Activated T-cell treated with anti-CD3 and anti-CD28 coated beads, Interleukin-2, amount 50 U/mL, for 4 hours (primary cell): ENCODE measurements at regions not wholly inside any gene's neighbourhood (a gene's known extent, or its start where the extent isn't known, plus 50 kb on each side); places are given as distances from the start of the nearest gene placed in this dataset.
"Not testable (repeated sequence)": the region's sequence is repeated elsewhere in the genome, so short reads cannot be mapped to it uniquely, and the experiment has no call there.

Source experiments
- ATAC-seq, 2 donors: fragments of 200-7000 bp; cut with Tn5 transposase; one replicate each; pipeline ENCODE4 v1.10.0; 2021
- DNase-seq: peaks from one replicate; pipeline ENCODE4 v3.0.0-alpha.2; 2020
- H3K27me3 Mint-ChIP-seq: one replicate; pipeline ENCODE4 v1.8.0; 2021; ENCODE audit warnings: low read depth, mixed read lengths
- H3K36me3 Mint-ChIP-seq: one replicate; pipeline ENCODE4 v1.8.0; 2022; ENCODE audit warnings: mixed read lengths; ENCODE audit not compliant: insufficient read depth
- H3K4me1 Mint-ChIP-seq: one replicate; pipeline ENCODE4 v1.8.0; 2021; ENCODE audit warnings: low read depth, mixed read lengths
- H3K4me3 Mint-ChIP-seq: one replicate; pipeline ENCODE4 v1.8.0; 2021; ENCODE audit warnings: mild to moderate bottlenecking, moderate library complexity, mixed read lengths
- H3K9me3 Mint-ChIP-seq: one replicate; pipeline ENCODE4 v1.8.0; 2021; ENCODE audit warnings: mixed read lengths

DNA sequence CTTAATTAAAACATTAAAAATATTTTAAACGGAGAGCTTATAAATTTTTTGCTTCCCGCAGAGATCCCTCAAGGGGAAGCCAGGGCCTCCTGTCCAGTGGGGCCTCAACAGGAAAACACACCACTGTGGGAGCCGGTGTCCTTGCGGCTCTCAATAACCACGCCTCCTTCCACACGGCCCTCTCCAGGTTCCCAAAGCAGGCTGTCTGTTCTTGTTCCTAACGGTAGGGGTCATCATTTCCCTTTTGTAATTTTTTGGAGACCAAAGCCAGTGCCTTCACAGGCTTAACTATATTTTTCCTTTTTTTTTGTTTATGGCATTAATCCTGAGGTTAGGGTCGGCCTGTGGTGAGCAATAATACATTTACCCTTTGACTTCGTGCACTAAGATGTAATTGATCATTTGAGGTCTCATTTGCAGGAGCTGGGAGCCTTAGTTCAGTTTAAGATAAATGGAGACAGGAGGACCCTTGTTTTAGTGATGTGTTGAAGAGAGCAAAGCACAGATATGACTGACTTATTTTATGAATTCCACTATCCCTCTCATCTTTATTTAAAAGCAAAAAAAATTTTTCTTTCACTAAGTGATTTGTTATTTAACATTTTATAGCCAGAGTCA is 77.5 kb upstream of the N4BP1 start:
- H3K9me3 Mint-ChIP-seq, result no peaks in the 10 kb centered on the region
- no peak for DNase-seq
- H3K4me3 Mint-ChIP-seq, result no peak overlapping the region
- H3K4me1 Mint-ChIP-seq, result no peaks in the 10 kb centered on the region
- H3K27me3 Mint-ChIP-seq, result peaks cover 21% of the 10 kb centered on the region
- ATAC-seq, result peak; percentile 54 to 57
- no peaks in the 10 kb centered on the region for H3K36me3 Mint-ChIP-seq

GRCh38 chr16:48684148-48684547 is 74.2 kb upstream of the N4BP1 start:
- no peaks in the 10 kb centered on the region for H3K36me3 Mint-ChIP-seq
- H3K4me3 Mint-ChIP-seq, result no peak overlapping the region
- H3K27me3 Mint-ChIP-seq, result peaks cover 22% of the 10 kb centered on the region
- no peaks in the 10 kb centered on the region for H3K9me3 Mint-ChIP-seq
- ATAC-seq (no peak), DNase-seq (no peak)
- H3K4me1 Mint-ChIP-seq, result no peaks in the 10 kb centered on the region

- Mint-ChIP-seq H3K27me3 (peaks cover 17% of the 10 kb centered on the region), H3K4me3 (no peak overlapping the region), H3K4me1 (no peaks in the 10 kb centered on the region), H3K36me3 (no peaks in the 10 kb centered on the region), H3K9me3 (no peaks in the 10 kb centered on the region)
- ATAC-seq (no peak), DNase-seq (no peak)
These were observed 73.0 kb upstream of the N4BP1 start for GRCh38 chr16:48682971-48683370.

DNA sequence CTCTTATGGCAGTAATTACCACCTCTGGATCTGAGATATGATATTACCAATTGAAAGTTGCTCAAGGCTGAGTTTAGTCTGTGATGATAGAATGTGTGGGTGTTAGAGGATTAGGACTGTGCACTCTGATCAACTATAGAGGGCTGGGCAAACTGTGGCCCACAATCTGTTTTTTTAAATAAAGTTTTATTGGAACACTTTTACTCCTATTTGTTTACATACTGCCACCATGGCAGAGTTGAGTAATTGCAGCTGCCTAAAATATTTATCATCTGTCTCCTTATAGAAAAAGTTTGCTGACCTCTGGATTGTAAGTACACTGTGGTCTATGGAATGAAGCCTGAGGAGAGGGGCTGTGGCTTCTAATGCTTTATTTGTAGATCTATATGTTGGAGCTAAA is 71.5 kb upstream of the N4BP1 start:
- peaks cover 12% of the 10 kb centered on the region for H3K27me3 Mint-ChIP-seq
- no peak overlapping the region for H3K4me3 Mint-ChIP-seq

DNA sequence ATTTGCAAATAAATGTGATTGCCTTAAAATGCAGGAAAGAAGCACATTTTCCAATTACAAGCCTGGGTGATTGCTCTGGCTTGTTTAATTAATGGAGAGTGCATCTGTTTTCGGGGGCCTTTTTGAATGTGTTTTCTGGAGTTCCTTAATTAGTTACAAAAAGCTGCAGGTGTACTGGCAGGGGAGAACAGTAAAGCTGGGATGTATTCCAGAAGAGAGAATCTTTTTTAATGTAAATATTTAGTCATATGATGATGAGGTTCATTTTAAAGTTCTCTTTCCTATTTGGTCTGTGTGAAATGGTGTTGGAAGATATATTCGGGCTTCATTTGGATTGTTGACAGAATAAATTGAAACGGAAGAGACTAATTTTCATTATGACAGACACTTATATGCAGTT is 70.9 kb upstream of the N4BP1 start:
- H3K9me3 Mint-ChIP-seq, result no peaks in the 10 kb centered on the region
- no peak for ATAC-seq

More for the DNA sequence above, 71.5 kb upstream of the N4BP1 start:
- Mint-ChIP-seq H3K4me1 (no peaks in the 10 kb centered on the region), H3K36me3 (no peaks in the 10 kb centered on the region), H3K9me3 (no peaks in the 10 kb centered on the region)
- ATAC-seq (no peak), DNase-seq (no peak)

DNA sequence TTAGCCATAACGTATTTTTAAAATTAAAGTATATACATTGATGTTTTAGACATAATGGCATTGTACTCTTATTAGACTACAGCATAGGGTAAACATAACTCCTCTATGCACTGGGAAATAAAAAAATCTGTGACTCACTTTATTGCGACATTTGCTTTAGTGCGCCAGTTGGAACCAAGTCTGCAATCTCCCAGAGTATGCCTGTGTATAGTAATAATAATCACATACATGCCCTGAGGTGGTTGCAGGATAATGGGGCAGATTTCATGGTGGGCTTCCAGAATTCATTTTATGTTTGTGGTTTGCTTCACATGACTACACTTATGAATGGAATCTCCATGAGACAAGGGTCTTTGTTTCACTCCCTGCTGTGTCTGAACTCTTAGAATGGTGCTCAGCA is 66.9 kb upstream of the N4BP1 start:
- Mint-ChIP-seq H3K4me3 (no peak overlapping the region), H3K9me3 (no peaks in the 10 kb centered on the region), H3K4me1 (no peaks in the 10 kb centered on the region), H3K27me3 (peaks cover 4% of the 10 kb centered on the region), H3K36me3 (no peaks in the 10 kb centered on the region)
- DNase-seq (no peak), ATAC-seq (no peak)

More for the DNA sequence above, 70.9 kb upstream of the N4BP1 start:
- Mint-ChIP-seq H3K36me3 (no peaks in the 10 kb centered on the region), H3K4me3 (no peak overlapping the region), H3K27me3 (peaks cover 6% of the 10 kb centered on the region), H3K4me1 (no peaks in the 10 kb centered on the region)
- no peak for DNase-seq

GRCh38 chr16:48668184-48668583 is 58.2 kb upstream of the N4BP1 start:
- peaks cover 11% of the 10 kb centered on the region for H3K27me3 Mint-ChIP-seq
- not testable (repeated sequence) for DNase-seq, H3K36me3 Mint-ChIP-seq, H3K4me3 Mint-ChIP-seq, H3K4me1 Mint-ChIP-seq, ATAC-seq
- H3K9me3 Mint-ChIP-seq, result peaks cover 12% of the 10 kb centered on the region

- no peak for DNase-seq
- no peak for ATAC-seq
- no peaks in the 10 kb centered on the region for H3K4me1 Mint-ChIP-seq
- peaks cover 1% of the 10 kb centered on the region for H3K27me3 Mint-ChIP-seq
- no peak overlapping the region for H3K4me3 Mint-ChIP-seq
- H3K9me3 Mint-ChIP-seq, result peaks cover 27% of the 10 kb centered on the region
- H3K36me3 Mint-ChIP-seq, result no peaks in the 10 kb centered on the region
These were observed 50.0 kb upstream of the N4BP1 start for GRCh38 chr16:48659940-48660339.
